Glutamatergic neuron (in vitro differentiated cells): ENCODE measurements at regions not wholly inside any gene's neighbourhood (a gene's known extent, or its start where the extent isn't known, plus 50 kb on each side); places are given as distances from the start of the nearest gene placed in this dataset.

Source experiments
- DNase-seq: peaks from one replicate; pipeline ENCODE4 v3.0.0; 2022
- H3K27ac Mint-ChIP-seq: one replicate; pipeline ENCODE4 v1.8.0; 2020; ENCODE audit warnings: mild to moderate bottlenecking, mixed read lengths, inconsistent platforms; ENCODE audit not compliant: unreplicated experiment
- H3K27me3 Mint-ChIP-seq: one replicate; pipeline ENCODE4 v1.8.0; 2020; ENCODE audit warnings: mild to moderate bottlenecking, moderate library complexity, mixed read lengths, inconsistent platforms; ENCODE audit not compliant: unreplicated experiment
- H3K36me3 Mint-ChIP-seq: one replicate; pipeline ENCODE4 v1.8.0; 2020; ENCODE audit warnings: mild to moderate bottlenecking, mixed read lengths, inconsistent platforms; ENCODE audit not compliant: unreplicated experiment
- H3K4me1 Mint-ChIP-seq: one replicate; pipeline ENCODE4 v1.8.0; 2020; ENCODE audit warnings: mild to moderate bottlenecking, low read depth, mixed read lengths, inconsistent platforms; ENCODE audit not compliant: unreplicated experiment
- H3K4me3 Mint-ChIP-seq: one replicate; pipeline ENCODE4 v1.8.0; 2020; ENCODE audit warnings: mild to moderate bottlenecking, mixed read lengths, inconsistent platforms; ENCODE audit not compliant: unreplicated experiment
- H3K9me3 Mint-ChIP-seq: one replicate; pipeline ENCODE4 v1.8.0; 2020; ENCODE audit warnings: mild to moderate bottlenecking, moderate library complexity, mixed read lengths, inconsistent platforms; ENCODE audit not compliant: unreplicated experiment
- CTCF ChIP-seq: fragments of 200-600 bp; sonication (generic); IDR thresholded peaks from one replicate; pipeline ENCODE4 v1.5.0; 2021; ENCODE audit not compliant: partially characterized antibody, unreplicated experiment

- no peak for DNase-seq
- no peaks in the 10 kb centered on the region for H3K36me3 Mint-ChIP-seq
- no peaks in the 10 kb centered on the region for H3K27me3 Mint-ChIP-seq
- TF ChIP-seq CTCF, result no peak
- H3K9me3 Mint-ChIP-seq, result peaks cover 3% of the 10 kb centered on the region
- no peak overlapping the region for H3K4me3 Mint-ChIP-seq
- H3K4me1 Mint-ChIP-seq, result no peaks in the 10 kb centered on the region
- no peak overlapping the region for H3K27ac Mint-ChIP-seq
These were observed 70.5 kb downstream of the POLR2M start for GRCh38 chr15:57777003-57777402.

DNA sequence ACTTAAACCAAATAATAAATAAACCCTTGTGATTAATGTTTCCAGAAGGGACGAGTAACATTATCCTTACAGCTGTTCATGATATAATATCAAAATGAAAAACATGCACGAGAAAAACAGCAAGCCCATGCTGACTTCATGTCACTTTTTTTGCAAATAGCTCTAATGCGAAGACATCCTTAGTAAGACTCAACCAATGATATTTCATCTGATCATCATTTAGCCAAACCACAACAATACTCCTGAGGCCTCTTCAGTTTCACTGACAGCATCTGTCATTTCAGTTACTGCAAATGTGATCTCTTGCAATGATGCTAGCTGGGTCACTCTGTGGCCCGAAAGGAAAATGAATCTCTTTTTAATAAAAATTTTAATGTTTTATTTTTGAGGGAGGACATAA is 74.0 kb downstream of the POLR2M start:
- Mint-ChIP-seq H3K4me3 (no peak overlapping the region), H3K36me3 (no peaks in the 10 kb centered on the region), H3K27ac (no peak overlapping the region), H3K4me1 (no peaks in the 10 kb centered on the region), H3K9me3 (peaks cover 3% of the 10 kb centered on the region), H3K27me3 (no peaks in the 10 kb centered on the region)
- no peak for TF ChIP-seq CTCF
- no peak for DNase-seq

- TF ChIP-seq CTCF, result no peak
- no peaks in the 10 kb centered on the region for H3K4me1 Mint-ChIP-seq
- no peak overlapping the region for H3K27ac Mint-ChIP-seq
- DNase-seq, result no peak
- H3K36me3 Mint-ChIP-seq, result no peaks in the 10 kb centered on the region
- no peak overlapping the region for H3K4me3 Mint-ChIP-seq
- H3K27me3 Mint-ChIP-seq, result no peaks in the 10 kb centered on the region
- peaks cover 2% of the 10 kb centered on the region for H3K9me3 Mint-ChIP-seq
These were observed 76.2 kb downstream of the POLR2M start for GRCh38 chr15:57782731-57783130.

DNA sequence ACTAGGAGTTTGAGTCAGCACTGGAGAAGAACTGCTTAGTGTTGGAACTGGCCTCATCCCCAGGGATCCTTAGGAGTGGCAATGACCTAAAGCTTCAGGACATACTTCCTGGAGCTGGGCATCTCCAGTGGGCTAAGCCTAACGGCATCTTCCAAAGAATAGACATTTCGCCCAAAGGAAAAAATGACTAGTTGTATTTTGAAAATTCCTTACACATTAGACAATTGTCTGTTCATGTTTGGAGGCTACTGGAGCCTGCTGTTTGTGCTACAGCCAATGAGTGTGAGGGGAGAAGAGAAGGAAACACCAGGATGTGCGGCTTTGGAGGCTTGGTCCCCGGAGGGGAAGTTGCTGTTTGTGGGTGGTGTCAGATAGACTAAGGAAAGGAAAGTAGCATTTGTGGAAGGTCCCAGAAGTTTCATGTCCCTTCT is 77.6 kb downstream of the POLR2M start:
- Mint-ChIP-seq H3K4me1 (no peaks in the 10 kb centered on the region), H3K27me3 (no peaks in the 10 kb centered on the region), H3K9me3 (peaks cover 4% of the 10 kb centered on the region), H3K4me3 (no peak overlapping the region), H3K36me3 (no peaks in the 10 kb centered on the region), H3K27ac (no peak overlapping the region)
- DNase-seq, result no peak
- TF ChIP-seq CTCF, result no peak

DNA sequence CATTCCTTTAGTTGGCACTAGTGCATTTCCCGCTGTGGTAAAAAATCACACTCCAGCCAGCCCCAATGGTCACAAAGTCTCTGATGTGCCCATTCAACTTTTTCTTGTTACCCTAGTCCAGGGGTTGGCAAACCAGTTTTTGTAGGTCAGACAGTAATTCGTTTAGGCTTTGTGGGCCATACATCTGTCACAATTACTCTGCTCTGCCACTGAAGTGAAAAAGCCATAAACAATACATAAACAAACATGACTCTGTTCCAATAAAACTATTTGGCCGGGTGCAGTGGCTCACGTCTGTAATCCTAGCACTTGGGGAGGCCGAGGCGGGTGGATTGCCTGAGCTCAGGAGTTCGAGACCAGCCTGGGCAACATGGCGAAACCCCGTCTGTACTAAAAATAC is 78.5 kb downstream of the POLR2M start:
- no peak for DNase-seq
- H3K36me3 Mint-ChIP-seq, result no peaks in the 10 kb centered on the region

More for the DNA sequence above, 78.5 kb downstream of the POLR2M start:
- H3K4me1 Mint-ChIP-seq, result no peaks in the 10 kb centered on the region
- no peak for TF ChIP-seq CTCF
- H3K27me3 Mint-ChIP-seq, result no peaks in the 10 kb centered on the region
- H3K9me3 Mint-ChIP-seq, result peaks cover 4% of the 10 kb centered on the region
- no peak overlapping the region for H3K4me3 Mint-ChIP-seq
- no peak overlapping the region for H3K27ac Mint-ChIP-seq
